ENCODE measurements at regions not wholly inside any gene's neighbourhood (a gene's known extent, or its start where the extent isn't known, plus 50 kb on each side); places are given as distances from the start of the nearest gene placed in this dataset.

DNA sequence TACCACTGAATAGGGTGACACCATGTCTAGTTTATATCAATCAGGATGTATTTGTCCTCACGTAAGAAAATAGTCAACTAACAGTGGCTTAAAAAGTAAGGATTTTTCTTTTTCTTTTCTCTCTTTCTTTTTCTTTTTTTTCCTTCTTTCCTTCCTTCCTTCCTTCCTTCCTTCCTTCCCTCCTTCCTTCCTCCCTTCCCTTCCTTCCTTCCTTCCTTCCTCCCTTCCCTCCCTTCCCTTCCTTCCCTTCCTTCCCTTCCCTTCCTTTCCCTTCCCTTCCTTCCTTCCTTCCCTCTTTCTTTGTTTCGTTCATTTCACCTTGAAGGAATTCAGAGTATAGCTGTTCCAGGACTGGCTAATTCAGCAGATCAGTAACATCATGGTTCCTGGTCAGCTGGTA, 83.2 kb downstream of the SOX4 start:
- Histone ChIP-seq H3K27ac (ENCODE audit: control insufficient read depth, insufficient read depth, low read length) (no peak overlapping the region), H3K9me3 (ENCODE audit: control insufficient read depth, low read depth, low read length) (no peaks in the 10 kb centered on the region), H3K4me1 (ENCODE audit: control insufficient read depth, extremely low read depth, insufficient read depth, low read length) (no peaks in the 10 kb centered on the region), H3K27me3 (ENCODE audit: control insufficient read depth, extremely low read depth, insufficient read depth, low read length) (no peaks in the 10 kb centered on the region), H3K9me1 (ENCODE audit: control insufficient read depth, extremely low read depth, insufficient read depth, low read length) (no peaks in the 10 kb centered on the region), H3K79me2 (ENCODE audit: control insufficient read depth, insufficient read depth, low read length) (no peaks in the 10 kb centered on the region), H3K4me2 (ENCODE audit: control insufficient read depth, extremely low read depth, insufficient read depth, low read depth, low read length) (no peak overlapping the region), H3K9ac (ENCODE audit: control insufficient read depth, extremely low read depth, insufficient read depth, low read length) (no peak overlapping the region), H3K36me3 (ENCODE audit: control insufficient read depth in 2 of 2, extremely low read depth in 1 of 2, insufficient read depth in 2 of 2, low read length in 2 of 2) (no peaks in the 10 kb centered on the region), H3K4me3 (ENCODE audit: control insufficient read depth in 2 of 3, extremely low read depth in 1 of 3, insufficient read depth in 2 of 3, low read depth in 1 of 3, low read length in 3 of 3) (no peak overlapping the region), H4K20me1 (ENCODE audit: control insufficient read depth, extremely low read depth, insufficient read depth, low read length) (no peaks in the 10 kb centered on the region), H2AFZ (ENCODE audit: control insufficient read depth, low read length) (no peak overlapping the region)
- TF ChIP-seq, protein P1, sequence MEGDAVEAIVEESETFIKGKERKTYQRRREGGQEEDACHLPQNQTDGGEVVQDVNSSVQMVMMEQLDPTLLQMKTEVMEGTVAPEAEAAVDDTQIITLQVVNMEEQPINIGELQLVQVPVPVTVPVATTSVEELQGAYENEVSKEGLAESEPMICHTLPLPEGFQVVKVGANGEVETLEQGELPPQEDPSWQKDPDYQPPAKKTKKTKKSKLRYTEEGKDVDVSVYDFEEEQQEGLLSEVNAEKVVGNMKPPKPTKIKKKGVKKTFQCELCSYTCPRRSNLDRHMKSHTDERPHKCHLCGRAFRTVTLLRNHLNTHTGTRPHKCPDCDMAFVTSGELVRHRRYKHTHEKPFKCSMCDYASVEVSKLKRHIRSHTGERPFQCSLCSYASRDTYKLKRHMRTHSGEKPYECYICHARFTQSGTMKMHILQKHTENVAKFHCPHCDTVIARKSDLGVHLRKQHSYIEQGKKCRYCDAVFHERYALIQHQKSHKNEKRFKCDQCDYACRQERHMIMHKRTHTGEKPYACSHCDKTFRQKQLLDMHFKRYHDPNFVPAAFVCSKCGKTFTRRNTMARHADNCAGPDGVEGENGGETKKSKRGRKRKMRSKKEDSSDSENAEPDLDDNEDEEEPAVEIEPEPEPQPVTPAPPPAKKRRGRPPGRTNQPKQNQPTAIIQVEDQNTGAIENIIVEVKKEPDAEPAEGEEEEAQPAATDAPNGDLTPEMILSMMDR (optimal IDR thresholded peaks at IDR 0.05 in 1 of 3, IDR thresholded peaks at IDR 0.05 in 1 of 3, conservative IDR thresholded peaks at IDR 0.05 in 1 of 3; ENCODE audit: extremely low read depth in 1 of 3, insufficient read depth in 2 of 3, low read length in 3 of 3) = no peak
- TF ChIP-seq EZH2 (IDR thresholded peaks at IDR 0.05; ENCODE audit: low read length) = no peak
- dilution Hi-C loops (cut with MboI; ENCODE audit: extremely low pct_ligation_motif_present, low sequenced_read_pairs) = no loop called here
- FAIRE-seq (no peak), DNase-seq (ENCODE audit: low read depth, low spot score) (no peak)

- Histone ChIP-seq H3K27me3 (ENCODE audit: control insufficient read depth, extremely low read depth, insufficient read depth, low read length) (no peaks in the 10 kb centered on the region), H3K4me3 (ENCODE audit: control insufficient read depth in 2 of 3, extremely low read depth in 1 of 3, insufficient read depth in 2 of 3, low read depth in 1 of 3, low read length in 3 of 3) (no peak overlapping the region), H3K9ac (ENCODE audit: control insufficient read depth, extremely low read depth, insufficient read depth, low read length) (no peak overlapping the region), H3K36me3 (ENCODE audit: control insufficient read depth in 2 of 2, extremely low read depth in 1 of 2, insufficient read depth in 2 of 2, low read length in 2 of 2) (no peaks in the 10 kb centered on the region), H3K4me1 (ENCODE audit: control insufficient read depth, extremely low read depth, insufficient read depth, low read length) (no peaks in the 10 kb centered on the region), H4K20me1 (ENCODE audit: control insufficient read depth, extremely low read depth, insufficient read depth, low read length) (no peaks in the 10 kb centered on the region), H3K79me2 (ENCODE audit: control insufficient read depth, insufficient read depth, low read length) (no peaks in the 10 kb centered on the region), H3K9me1 (ENCODE audit: control insufficient read depth, extremely low read depth, insufficient read depth, low read length) (no peaks in the 10 kb centered on the region), H2AFZ (ENCODE audit: control insufficient read depth, low read length) (no peak overlapping the region), H3K4me2 (ENCODE audit: control insufficient read depth, extremely low read depth, insufficient read depth, low read depth, low read length) (no peak overlapping the region), H3K9me3 (ENCODE audit: control insufficient read depth, low read depth, low read length) (no peaks in the 10 kb centered on the region), H3K27ac (ENCODE audit: control insufficient read depth, insufficient read depth, low read length) (no peak overlapping the region)
- TF ChIP-seq EZH2 (IDR thresholded peaks at IDR 0.05; ENCODE audit: low read length) = no peak
- TF ChIP-seq, protein P1 (optimal IDR thresholded peaks at IDR 0.05 in 1 of 3, IDR thresholded peaks at IDR 0.05 in 1 of 3, conservative IDR thresholded peaks at IDR 0.05 in 1 of 3; ENCODE audit: extremely low read depth in 1 of 3, insufficient read depth in 2 of 3, low read length in 3 of 3) = no peak
- DNase-seq (ENCODE audit: low read depth, low spot score) = no peak
- dilution Hi-C loops (cut with MboI; ENCODE audit: extremely low pct_ligation_motif_present, low sequenced_read_pairs) = no loop called here
- FAIRE-seq = no peak
Measured at GRCh38 chr6:21678990-21679389, 85.4 kb downstream of the SOX4 start.

Data from keratinocyte (primary cell).